ENCODE measurements at regions not wholly inside any gene's neighbourhood (a gene's known extent, or its start where the extent isn't known, plus 50 kb on each side); places are given as distances from the start of the nearest gene placed in this dataset.
"Not testable (repeated sequence)": the region's sequence is repeated elsewhere in the genome, so short reads cannot be mapped to it uniquely, and the experiment has no call there.

DNA sequence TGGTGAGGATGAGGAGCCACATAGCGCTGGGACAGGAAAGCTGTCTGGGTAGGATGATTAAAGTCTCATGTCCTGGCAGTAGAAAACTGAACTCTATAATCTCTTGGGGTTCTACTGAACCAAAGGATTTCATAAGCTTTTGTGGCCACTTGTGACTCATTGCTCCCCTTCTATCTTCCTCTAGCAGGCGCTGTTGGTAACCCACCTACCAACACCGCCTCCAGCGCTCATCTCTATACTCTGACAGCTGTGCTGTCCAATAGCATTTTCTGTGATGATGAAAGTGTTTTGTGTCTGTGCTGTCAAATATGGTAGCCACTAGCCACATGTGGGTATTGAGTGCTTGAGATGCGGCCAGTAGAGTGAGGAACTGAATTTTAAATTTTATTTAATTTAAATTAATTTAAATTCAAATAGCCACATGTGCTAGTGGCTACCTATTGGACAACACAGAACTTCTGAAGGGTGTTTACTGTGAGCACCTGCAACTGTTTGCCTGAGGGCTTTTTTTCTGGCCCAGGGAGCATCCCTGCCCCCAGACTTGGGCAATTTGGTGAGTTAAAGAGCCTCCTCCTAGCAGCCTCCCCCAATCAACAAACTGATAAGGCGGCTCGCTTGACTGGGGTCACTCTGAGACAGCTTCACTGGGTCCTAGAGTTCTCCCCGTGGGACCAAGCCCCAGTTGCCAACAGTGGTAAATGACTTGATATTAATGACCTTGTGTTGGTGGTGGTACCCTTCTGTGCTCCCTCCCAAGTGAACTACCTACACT, 169.2 kb upstream of the ATP6AP2 start:
- DNase-seq (peak in 1 of 2 donors; percentile 7), ATAC-seq (replicated peaks in 1 of 2) (peak; percentile 47 to 76)
- no peaks in the 10 kb centered on the region for H3K4me1 Mint-ChIP-seq (ENCODE audit: low read depth)
- H3K27me3 Mint-ChIP-seq (ENCODE audit: low read depth): peaks cover 19% of the 10 kb centered on the region
- no peak overlapping the region for H3K4me3 Mint-ChIP-seq
- H3K36me3 Mint-ChIP-seq (ENCODE audit: insufficient read depth in 2 of 2): peaks cover 2 to 3% of the 10 kb centered on the region in 2 donors
- H3K9me3 Mint-ChIP-seq: peaks cover 5 to 13% of the 10 kb centered on the region in 2 donors
- H3K27ac Mint-ChIP-seq: no peak overlapping the region

DNA sequence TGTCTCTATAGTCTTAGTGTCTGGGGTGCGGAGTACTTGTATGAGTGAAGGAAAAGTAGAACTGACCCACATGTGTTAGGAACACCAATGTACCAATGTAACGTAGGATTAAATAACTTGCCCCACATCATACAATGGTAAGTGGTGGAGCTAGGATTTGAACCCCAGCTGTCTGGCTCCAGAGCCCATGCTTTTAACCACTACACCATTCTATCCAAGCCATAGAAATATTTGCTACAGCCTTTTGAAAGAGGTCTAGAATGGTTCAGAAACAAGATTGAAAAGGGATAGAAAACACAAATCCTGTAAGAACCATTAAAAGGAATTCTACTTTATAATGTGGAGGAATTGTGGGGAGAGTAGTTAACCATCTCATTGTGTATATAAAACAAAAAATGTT, 169.9 kb upstream of the ATP6AP2 start:
- no peak for ATAC-seq (replicated peaks in 1 of 2)
- Mint-ChIP-seq H3K36me3 (ENCODE audit: insufficient read depth in 2 of 2) (peaks cover 2 to 3% of the 10 kb centered on the region in 2 donors), H3K9me3 (peaks cover 5 to 13% of the 10 kb centered on the region in 2 donors), H3K4me3 (no peak overlapping the region), H3K27me3 (ENCODE audit: low read depth) (peaks cover 23% of the 10 kb centered on the region), H3K4me1 (ENCODE audit: low read depth) (no peaks in the 10 kb centered on the region), H3K27ac (no peak overlapping the region)
- no peak for DNase-seq

DNA sequence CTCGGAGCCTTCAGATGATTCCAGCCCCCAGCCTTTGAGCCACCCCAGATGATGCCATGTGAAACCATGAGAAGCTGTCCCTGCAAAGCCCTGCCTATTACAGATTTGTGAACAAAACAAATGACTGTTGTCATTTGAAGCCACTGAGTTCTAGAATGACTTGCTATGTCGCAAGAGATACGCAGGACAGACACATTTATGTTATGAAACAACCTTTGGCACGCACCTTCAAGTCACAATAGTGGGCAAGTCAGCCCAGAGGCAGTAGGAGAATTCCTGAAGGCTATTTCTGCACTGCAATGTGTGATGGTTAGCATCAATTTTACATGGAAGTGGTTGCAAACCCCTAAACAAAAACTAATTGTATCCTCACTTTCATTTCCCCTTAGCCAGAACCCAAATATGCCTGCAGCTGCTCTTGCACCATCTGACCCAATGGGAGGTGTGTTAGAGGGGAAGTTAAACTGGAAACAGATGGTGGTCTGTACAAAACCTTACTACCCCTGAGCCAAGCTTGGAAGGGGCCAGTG, 174.4 kb upstream of the ATP6AP2 start:
- DNase-seq (no peak), ATAC-seq (replicated peaks in 1 of 2) (peak in 1 of 2 donors; percentile 67)
- Mint-ChIP-seq H3K36me3 (ENCODE audit: insufficient read depth in 2 of 2) (peaks cover 2 to 3% of the 10 kb centered on the region in 2 donors), H3K27ac (no peak overlapping the region), H3K9me3 (peaks cover 5 to 13% of the 10 kb centered on the region in 2 donors), H3K4me3 (no peak overlapping the region), H3K27me3 (ENCODE audit: low read depth) (peaks cover 14% of the 10 kb centered on the region), H3K4me1 (ENCODE audit: low read depth) (no peaks in the 10 kb centered on the region)

DNA sequence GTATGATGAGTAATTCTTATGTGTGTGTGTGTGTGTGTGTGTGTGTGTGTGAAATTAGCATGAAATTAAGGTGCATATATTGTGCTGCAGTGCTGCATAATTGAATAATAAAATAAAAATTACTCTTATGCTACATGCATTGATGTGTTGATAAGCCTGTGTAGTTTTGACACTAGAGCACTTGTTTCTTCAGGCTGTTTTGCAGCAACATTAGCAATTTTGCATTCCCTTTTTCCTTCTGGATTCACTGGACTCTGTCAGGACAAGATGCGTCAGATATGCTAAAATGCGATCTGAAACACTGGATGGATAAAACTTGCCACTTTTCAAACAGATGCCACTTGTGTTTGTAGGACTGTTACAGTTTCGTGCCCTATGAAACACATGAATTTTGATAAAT, 175.4 kb upstream of the ATP6AP2 start:
- ATAC-seq (replicated peaks in 1 of 2) (no peak), DNase-seq (no peak)
- Mint-ChIP-seq H3K27ac (no peak overlapping the region), H3K9me3 (peaks cover 5 to 13% of the 10 kb centered on the region in 2 donors), H3K36me3 (ENCODE audit: insufficient read depth in 2 of 2) (peaks cover 2 to 3% of the 10 kb centered on the region in 2 donors), H3K4me3 (no peak overlapping the region), H3K27me3 (ENCODE audit: low read depth) (peaks cover 14% of the 10 kb centered on the region), H3K4me1 (ENCODE audit: low read depth) (no peaks in the 10 kb centered on the region)

- Mint-ChIP-seq H3K4me3 (no peak overlapping the region), H3K36me3 (ENCODE audit: insufficient read depth in 2 of 2) (peaks cover 2 to 3% of the 10 kb centered on the region in 2 donors), H3K27ac (no peak overlapping the region), H3K4me1 (ENCODE audit: low read depth) (no peaks in the 10 kb centered on the region), H3K27me3 (ENCODE audit: low read depth) (peaks cover 14% of the 10 kb centered on the region), H3K9me3 (peaks cover 3 to 6% of the 10 kb centered on the region in 2 donors)
- DNase-seq (no peak), ATAC-seq (replicated peaks in 1 of 2) (no peak)
Observed at GRCh38 chrX:40403757-40404156, 177.0 kb upstream of the ATP6AP2 start.

DNA sequence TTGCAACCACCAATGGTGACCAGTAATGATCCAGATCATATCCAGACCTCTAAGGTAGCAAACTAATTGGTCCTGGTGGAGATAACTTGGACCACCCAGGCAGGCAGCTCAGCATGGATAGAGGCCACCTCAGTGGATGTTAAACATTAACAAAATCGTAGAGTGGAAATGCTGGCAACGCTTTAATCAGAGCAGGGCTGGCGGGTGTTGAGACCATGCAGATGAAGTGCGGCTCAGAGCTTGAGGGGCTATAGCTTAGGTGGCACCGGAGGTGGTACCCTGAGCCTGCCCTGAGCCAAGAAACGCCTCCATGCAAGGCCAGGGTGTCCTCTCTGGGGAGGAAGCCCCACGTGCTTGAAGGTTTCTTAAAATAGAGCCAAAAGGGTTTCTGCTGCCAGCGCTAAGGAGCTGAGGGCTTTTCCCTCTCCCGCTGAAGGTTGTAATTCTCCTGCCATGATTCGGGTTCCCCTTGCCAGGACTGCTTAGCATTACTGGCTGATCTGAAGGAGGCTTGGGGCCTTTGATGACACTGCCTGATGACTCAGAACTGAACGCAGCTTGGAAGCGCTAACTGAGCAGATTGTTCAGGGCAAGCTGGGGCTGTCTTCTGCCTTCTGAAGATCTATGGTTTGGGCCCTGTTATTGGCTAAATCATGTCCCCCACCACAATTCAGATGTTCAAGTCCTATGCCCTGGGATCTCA, 177.8 kb upstream of the ATP6AP2 start:
- H3K27me3 Mint-ChIP-seq (ENCODE audit: low read depth): peaks cover 14% of the 10 kb centered on the region
- DNase-seq: peak in 1 of 2 donors; percentile 7
- peak; percentile 58 to 74 for ATAC-seq (replicated peaks in 1 of 2)
- peaks cover under 1% of the 10 kb centered on the region in 2 donors for H3K9me3 Mint-ChIP-seq
- no peak overlapping the region for H3K27ac Mint-ChIP-seq
- no peaks in the 10 kb centered on the region for H3K4me1 Mint-ChIP-seq (ENCODE audit: low read depth)
- peaks cover 0 to under 1% of the 10 kb centered on the region in 2 donors for H3K36me3 Mint-ChIP-seq (ENCODE audit: insufficient read depth in 2 of 2)
- no peak overlapping the region for H3K4me3 Mint-ChIP-seq

DNA sequence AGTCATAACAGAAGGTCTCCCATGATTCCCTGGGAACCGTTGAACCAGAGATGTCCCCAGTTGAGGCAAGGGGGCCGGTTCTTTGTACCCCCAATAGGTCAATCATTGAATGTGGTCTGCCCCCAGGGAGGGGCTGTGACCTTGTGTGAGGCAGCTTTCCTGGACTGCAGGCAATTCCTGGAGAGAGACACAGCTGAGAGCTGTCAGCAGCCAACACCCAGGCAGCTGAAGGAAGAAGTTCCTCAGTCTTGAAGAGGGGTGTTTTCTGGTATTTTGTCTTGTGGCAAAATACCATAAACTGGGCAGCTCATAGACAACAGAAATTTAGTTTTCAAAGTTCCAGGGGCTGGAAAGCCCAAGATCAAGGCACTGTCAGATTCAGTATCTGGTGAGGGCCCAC, 185.7 kb upstream of the ATP6AP2 start:
- Mint-ChIP-seq H3K4me1 (ENCODE audit: low read depth) (no peaks in the 10 kb centered on the region), H3K4me3 (no peak overlapping the region), H3K9me3 (no peaks in the 10 kb centered on the region), H3K27me3 (ENCODE audit: low read depth) (no peaks in the 10 kb centered on the region), H3K27ac (no peak overlapping the region), H3K36me3 (ENCODE audit: insufficient read depth in 2 of 2) (no peaks in the 10 kb centered on the region)
- no peak for ATAC-seq (replicated peaks in 1 of 2)
- no peak for DNase-seq

DNA sequence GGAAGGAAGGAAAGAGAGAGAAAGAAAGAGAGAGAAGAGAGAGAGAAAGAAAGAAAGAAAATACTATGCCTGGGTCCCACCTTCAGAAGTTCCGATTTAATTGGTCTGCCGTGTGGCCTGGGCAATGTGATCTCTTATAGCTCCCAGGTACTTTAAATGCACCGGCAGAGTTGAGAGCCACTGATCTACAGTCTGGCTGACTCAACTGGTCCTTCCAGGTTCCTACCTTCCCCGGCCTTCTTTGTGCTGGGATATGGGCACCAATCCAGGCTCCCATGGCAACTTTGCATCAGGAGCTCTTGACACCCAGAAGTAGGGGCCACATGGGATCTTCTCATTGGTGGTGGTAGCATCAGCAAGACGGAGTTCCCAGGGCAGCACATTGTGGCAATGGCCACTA, 186.5 kb upstream of the ATP6AP2 start:
- no peak overlapping the region for H3K27ac Mint-ChIP-seq
- no peak for ATAC-seq (replicated peaks in 1 of 2)
- no peaks in the 10 kb centered on the region for H3K27me3 Mint-ChIP-seq (ENCODE audit: low read depth)
- no peak overlapping the region for H3K4me3 Mint-ChIP-seq
- no peaks in the 10 kb centered on the region for H3K4me1 Mint-ChIP-seq (ENCODE audit: low read depth)
- no peaks in the 10 kb centered on the region for H3K36me3 Mint-ChIP-seq (ENCODE audit: insufficient read depth in 2 of 2)
- DNase-seq: no peak
- no peaks in the 10 kb centered on the region for H3K9me3 Mint-ChIP-seq

GRCh38 chrX:40392599-40392998, 188.2 kb upstream of the ATP6AP2 start:
- H3K27ac Mint-ChIP-seq: no peak overlapping the region
- no peaks in the 10 kb centered on the region for H3K36me3 Mint-ChIP-seq (ENCODE audit: insufficient read depth in 2 of 2)

DNA sequence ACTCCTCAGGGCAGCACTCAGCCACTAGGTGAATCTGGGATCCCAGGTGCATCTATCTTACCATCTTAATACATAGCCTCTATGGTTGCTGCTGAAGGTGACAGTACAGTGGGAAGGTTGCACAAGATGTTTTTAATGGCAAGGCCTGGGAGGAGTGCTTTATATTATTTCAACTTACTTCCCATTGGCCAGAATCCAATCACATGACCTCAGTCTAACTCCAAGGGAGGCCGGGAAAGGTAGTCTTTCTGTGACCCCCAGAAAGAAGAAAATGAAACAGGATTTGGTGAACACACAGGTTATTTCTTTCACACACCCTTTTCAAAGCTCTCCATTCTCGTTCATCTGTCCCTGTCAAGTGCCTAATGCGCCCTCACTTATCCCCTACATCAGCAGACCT, 189.1 kb upstream of the ATP6AP2 start:
- no peaks in the 10 kb centered on the region for H3K27me3 Mint-ChIP-seq (ENCODE audit: low read depth)
- no peak for ATAC-seq (replicated peaks in 1 of 2)
- no peak overlapping the region for H3K4me3 Mint-ChIP-seq
- no peaks in the 10 kb centered on the region for H3K36me3 Mint-ChIP-seq (ENCODE audit: insufficient read depth in 2 of 2)
- H3K4me1 Mint-ChIP-seq (ENCODE audit: low read depth): no peaks in the 10 kb centered on the region
- no peak overlapping the region for H3K27ac Mint-ChIP-seq
- no peak for DNase-seq
- H3K9me3 Mint-ChIP-seq: no peaks in the 10 kb centered on the region

More at GRCh38 chrX:40392599-40392998, 188.2 kb upstream of the ATP6AP2 start:
- Mint-ChIP-seq H3K9me3 (no peaks in the 10 kb centered on the region), H3K27me3 (ENCODE audit: low read depth) (no peaks in the 10 kb centered on the region), H3K4me3 (no peak overlapping the region), H3K4me1 (ENCODE audit: low read depth) (no peaks in the 10 kb centered on the region)
- ATAC-seq (replicated peaks in 1 of 2): no peak
- DNase-seq: no peak

DNA sequence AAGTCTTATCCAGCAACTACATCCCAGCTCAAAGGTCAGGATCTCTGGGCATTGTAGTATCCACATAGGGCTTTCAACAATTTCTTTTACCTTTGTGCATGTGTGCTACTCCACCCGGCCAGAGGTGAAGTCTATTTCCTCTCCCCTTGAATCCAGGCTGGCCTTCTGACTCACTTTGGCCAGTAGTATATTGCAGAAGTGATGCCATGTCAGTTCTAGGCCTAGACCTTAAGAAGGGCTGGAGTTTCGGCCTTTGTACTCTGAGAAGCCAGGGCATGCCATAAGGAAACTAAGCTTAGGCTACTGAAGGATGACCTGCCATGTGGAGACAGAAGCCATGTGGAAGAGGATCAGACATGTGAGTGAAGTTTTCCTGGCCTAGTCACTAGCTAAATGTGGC, 191.2 kb upstream of the ATP6AP2 start:
- Mint-ChIP-seq H3K27ac (no peak overlapping the region), H3K4me1 (ENCODE audit: low read depth) (no peaks in the 10 kb centered on the region), H3K9me3 (no peaks in the 10 kb centered on the region), H3K4me3 (no peak overlapping the region), H3K36me3 (ENCODE audit: insufficient read depth in 2 of 2) (no peaks in the 10 kb centered on the region), H3K27me3 (ENCODE audit: low read depth) (no peaks in the 10 kb centered on the region)
- no peak for ATAC-seq (replicated peaks in 1 of 2)
- DNase-seq: no peak

DNA sequence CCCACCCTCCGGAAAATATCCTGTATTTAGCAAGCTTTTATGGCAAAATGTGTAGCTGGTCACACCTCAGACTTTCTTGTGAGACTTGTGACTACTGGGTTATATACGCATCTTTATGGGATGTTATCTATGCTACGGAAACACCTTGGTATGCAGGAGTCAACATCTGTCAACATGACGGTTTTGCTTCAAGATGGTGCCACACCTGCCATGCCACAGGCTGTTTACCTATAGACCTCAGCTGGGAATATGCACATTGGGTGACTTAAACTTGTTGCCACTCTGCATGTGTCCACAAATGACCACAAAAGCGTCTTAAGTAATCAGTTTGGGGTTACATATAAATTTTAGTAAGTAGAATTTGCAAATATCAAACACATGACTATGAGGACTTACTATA, 192.3 kb upstream of the ATP6AP2 start:
- Mint-ChIP-seq H3K27ac (no peak overlapping the region), H3K4me1 (ENCODE audit: low read depth) (no peaks in the 10 kb centered on the region)

DNA sequence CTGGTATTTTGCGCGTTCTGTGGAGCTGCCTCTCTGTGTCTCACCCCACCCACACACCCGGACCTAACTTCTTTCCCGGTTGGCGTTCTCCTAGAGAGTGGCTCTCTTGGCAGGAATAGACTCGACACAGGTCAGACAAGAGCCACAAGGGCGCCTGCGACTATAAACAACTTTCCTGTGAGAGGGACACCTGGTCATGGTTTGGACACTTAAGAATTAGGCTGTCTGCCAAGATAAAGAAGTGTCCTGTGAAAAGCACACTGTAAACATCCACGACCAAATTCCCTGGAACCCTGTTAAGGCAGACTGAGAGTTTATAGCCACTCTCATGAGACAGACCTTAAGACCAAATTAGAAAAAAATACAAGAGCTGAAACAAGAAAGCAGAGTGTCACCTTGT, 192.9 kb upstream of the ATP6AP2 start:
- ATAC-seq (replicated peaks in 1 of 2); H3K4me1 Mint-ChIP-seq (ENCODE audit: low read depth); H3K27ac Mint-ChIP-seq; DNase-seq; H3K27me3 Mint-ChIP-seq (ENCODE audit: low read depth); H3K9me3 Mint-ChIP-seq; H3K36me3 Mint-ChIP-seq (ENCODE audit: insufficient read depth in 2 of 2); H3K4me3 Mint-ChIP-seq: not testable (repeated sequence)

More for the DNA sequence above, 192.3 kb upstream of the ATP6AP2 start:
- Mint-ChIP-seq H3K9me3 (no peaks in the 10 kb centered on the region), H3K4me3 (no peak overlapping the region), H3K27me3 (ENCODE audit: low read depth) (peaks cover 5% of the 10 kb centered on the region), H3K36me3 (ENCODE audit: insufficient read depth in 2 of 2) (no peaks in the 10 kb centered on the region)
- ATAC-seq (replicated peaks in 1 of 2) (no peak), DNase-seq (no peak)
